K562 (cell line): ENCODE measurements at regions not wholly inside any gene's neighbourhood (a gene's known extent, or its start where the extent isn't known, plus 50 kb on each side); places are given as distances from the start of the nearest gene placed in this dataset.

Experiments
- C11orf30 ChIP-seq: fragments of 450-650 bp; IDR thresholded peaks from 2 replicates; pipeline ENCODE4 v1.6.1; 2016; ENCODE audit warnings: low read depth, mild to moderate bottlenecking
- MAFF ChIP-seq: IDR thresholded peaks from 2 replicates; pipeline ENCODE4 v1.6.1; 2012; ENCODE audit warnings: low read length, improper control_type of control experiment
- MAFK ChIP-seq: IDR thresholded peaks from 2 replicates; pipeline ENCODE4 v1.6.1; 2011; ENCODE audit warnings: low read length, improper control_type of control experiment
- MCM2 ChIP-seq: fragments of 450-650 bp; IDR thresholded peaks from 2 replicates; pipeline ENCODE4 v1.6.1; 2017; ENCODE audit warnings: low read depth, mild to moderate bottlenecking
- REST ChIP-seq, 2 experiments: fragments of 450-650 bp; formaldehyde crosslinking in 1 of 2; IDR thresholded peaks; 2 replicates each; pipeline versions ENCODE4 v1.4.0 to v1.6.1; 2014 to 2020; ENCODE audit warnings: mild to moderate bottlenecking in 2 of 2, borderline replicate concordance in 1 of 2, low read depth in 1 of 2
- SMC3 ChIP-seq: conservative IDR thresholded peaks from 2 replicates; pipeline ENCODE4 v1.6.1; 2011; ENCODE audit warnings: low read depth, low read length, improper control_type of control experiment; ENCODE audit not compliant: insufficient read depth
- TF ChIP-seq, protein P1 (sequence below): fragments of 450-650 bp; formaldehyde crosslinking; IDR thresholded peaks from 2 replicates; pipeline ENCODE4 v1.4.0; 2020; ENCODE audit warnings: mild to moderate bottlenecking, moderate library complexity

DNA sequence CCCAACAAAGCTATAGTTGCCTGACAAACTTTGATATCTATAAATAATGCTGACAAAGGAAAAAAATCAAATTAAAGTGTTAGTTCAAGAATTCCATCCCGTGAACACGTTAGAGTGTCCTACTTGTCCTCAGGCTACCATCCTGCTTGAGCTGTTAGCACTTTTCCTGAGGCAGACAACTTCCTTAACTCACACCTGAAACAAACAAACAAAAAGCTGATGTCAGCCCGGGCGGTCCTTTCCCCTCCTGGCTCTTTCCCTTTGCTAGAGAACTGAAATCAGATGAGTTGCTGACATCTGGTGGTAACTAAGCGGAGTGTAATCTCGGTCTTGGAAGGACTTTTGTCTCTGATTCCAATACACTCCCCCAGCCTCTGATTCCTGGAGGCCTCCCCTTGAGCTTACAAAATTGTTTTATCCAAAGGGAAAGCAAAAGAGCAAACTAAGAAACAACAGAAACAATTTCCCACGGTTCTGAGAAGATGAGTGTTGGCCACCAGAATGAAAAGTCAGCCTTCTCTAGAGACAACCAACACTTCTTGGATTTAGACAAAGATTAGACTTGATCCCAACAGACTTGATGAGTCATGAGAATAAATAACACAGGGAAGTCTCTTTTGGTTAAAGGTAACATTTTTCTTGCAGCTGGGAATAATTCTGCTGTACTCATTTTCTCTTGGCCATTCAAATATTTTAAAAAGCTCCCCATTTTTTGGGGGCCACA is 135.4 kb downstream of the PROX1 start (continued):
- TF ChIP-seq, protein P1, sequence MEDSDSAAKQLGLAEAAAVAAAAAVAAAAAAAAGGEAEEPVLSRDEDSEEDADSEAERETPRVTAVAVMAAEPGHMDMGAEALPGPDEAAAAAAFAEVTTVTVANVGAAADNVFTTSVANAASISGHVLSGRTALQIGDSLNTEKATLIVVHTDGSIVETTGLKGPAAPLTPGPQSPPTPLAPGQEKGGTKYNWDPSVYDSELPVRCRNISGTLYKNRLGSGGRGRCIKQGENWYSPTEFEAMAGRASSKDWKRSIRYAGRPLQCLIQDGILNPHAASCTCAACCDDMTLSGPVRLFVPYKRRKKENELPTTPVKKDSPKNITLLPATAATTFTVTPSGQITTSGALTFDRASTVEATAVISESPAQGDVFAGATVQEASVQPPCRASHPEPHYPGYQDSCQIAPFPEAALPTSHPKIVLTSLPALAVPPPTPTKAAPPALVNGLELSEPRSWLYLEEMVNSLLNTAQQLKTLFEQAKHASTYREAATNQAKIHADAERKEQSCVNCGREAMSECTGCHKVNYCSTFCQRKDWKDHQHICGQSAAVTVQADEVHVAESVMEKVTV (CRISPR knock-in tag), result peak; percentile 85
- peak; percentile 95 for TF ChIP-seq MAFF
- peak; percentile 94 for TF ChIP-seq C11orf30
- TF ChIP-seq REST (IDR thresholded peaks at IDR 0.05; ENCODE audit: borderline replicate concordance), result peak; percentile 82; the same call in 1 of the 2 replicates
- no peak for TF ChIP-seq REST (CRISPR knock-in tag; IDR thresholded peaks at IDR 0.05; ENCODE audit: low read depth)
- TF ChIP-seq MCM2, result no peak
- TF ChIP-seq SMC3, result peak; percentile 67; the same call in 1 of the 2 replicates
- TF ChIP-seq MAFK, result peak; percentile 92
